NCI-H460 (cell line): ENCODE measurements at regions not wholly inside any gene's neighbourhood (a gene's known extent, or its start where the extent isn't known, plus 50 kb on each side); places are given as distances from the start of the nearest gene placed in this dataset.
"Not testable (repeated sequence)": the region's sequence is repeated elsewhere in the genome, so short reads cannot be mapped to it uniquely, and the experiment has no call there.

Source experiments
- DNase-seq: peaks from one replicate; pipeline ENCODE4 v3.0.0-alpha.2; 2016; ENCODE audit warnings: low read depth; ENCODE audit errors: extremely low read depth

GRCh38 chr12:5305425-5305824, 126.5 kb upstream of the NTF3 start:
- DNase-seq = no peak

DNA sequence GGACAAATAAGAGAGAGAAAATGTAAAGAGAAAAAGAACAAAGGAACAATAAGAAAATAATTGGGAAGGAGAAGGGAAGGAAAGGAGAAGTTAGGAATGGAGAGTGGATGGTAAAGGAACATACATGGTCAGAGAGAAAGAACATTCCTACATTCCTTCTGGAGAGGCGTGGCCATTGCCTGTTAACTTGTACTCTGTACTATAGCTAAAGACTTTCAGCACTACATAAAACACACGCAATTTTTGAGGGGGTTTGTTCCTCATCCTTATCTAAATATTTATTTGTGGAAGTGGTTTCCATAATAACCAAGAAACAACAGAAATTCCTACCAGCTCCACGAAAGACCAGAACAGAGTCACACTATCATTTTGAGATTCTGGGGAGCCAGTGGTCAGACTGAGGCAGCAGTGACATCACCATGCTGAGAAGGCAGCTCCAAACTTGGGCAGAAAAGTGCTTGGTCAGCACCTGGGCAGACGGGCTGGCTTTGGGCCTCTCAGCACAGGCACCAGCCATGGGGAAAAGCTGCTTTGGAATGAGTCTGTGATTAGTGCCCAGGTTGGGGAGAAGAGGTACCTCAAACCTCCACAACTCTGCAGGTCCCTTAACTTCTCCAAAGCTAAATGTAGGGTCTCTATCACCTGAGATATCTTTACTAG, 125.9 kb upstream of the NTF3 start:
- no peak for DNase-seq

GRCh38 chr12:5307065-5307464, 124.8 kb upstream of the NTF3 start:
- DNase-seq = no peak

- DNase-seq = no peak
Observed at GRCh38 chr12:5308216-5308615, 123.7 kb upstream of the NTF3 start.

GRCh38 chr12:5308996-5309395, 122.9 kb upstream of the NTF3 start:
- no peak for DNase-seq

DNA sequence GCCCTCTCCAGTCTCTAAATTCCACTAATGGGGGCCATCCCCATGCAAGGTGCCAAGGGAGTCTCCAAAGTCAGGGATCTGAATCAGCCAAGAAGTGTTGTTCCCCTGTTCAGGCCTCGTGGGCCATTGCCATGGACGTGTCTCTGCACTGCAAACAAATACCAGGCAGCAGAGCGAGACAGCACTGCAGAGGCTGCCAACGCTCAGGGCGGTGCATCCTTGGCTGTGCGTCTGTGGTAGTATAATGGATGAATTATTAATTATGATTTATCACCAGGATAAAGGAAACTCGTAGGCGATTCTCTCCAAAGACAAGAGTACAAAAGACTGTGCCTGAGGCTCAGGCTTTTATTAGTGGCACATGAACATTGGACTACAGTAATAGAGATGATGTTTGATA, 122.3 kb upstream of the NTF3 start:
- DNase-seq = no peak

GRCh38 chr12:5310151-5310550, 121.8 kb upstream of the NTF3 start:
- DNase-seq = no peak

DNA sequence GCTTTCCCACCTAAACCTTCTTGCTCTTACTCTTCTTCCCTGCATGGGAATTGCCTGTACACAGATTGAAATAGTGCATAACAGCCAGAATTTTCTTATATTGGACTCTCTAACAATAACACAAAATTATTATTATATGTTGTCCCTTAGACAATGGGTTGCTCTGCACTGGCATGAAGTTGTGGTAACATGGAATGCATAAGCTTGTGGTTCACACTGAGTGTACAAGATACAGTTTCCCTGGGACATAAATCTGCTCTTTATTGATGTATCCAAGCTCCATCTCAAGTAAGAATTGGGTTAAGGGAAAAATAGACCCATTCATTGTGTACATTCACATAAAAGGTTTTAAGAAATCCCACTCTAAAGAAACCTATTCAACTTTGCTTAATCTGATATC, 114.4 kb upstream of the NTF3 start:
- no peak for DNase-seq

DNA sequence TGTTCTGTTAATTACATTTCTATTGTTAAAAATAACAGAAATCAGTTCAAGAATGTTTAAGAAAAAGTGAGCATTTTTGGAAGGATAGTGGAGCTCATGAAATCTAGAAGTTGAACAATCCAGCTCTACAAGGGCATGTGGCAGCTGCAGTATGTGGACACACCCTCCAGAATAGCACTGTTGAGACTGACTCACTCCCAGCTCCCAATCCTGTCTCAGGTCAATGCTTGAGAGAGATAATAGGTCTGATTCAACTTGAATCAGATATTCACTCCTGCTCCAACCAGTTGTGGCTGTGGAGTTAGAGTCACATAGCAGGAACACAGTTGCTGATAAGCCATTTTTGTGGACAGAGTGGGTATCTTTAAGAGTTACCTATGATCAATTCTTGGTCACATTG, 113.0 kb upstream of the NTF3 start:
- no peak for DNase-seq

- DNase-seq = no peak
Observed at GRCh38 chr12:5328669-5329517, 103.0 kb upstream of the NTF3 start.

GRCh38 chr12:5332551-5332950, 99.4 kb upstream of the NTF3 start:
- no peak for DNase-seq

- DNase-seq = no peak
Observed at GRCh38 chr12:5333096-5333495, 98.8 kb upstream of the NTF3 start.

DNA sequence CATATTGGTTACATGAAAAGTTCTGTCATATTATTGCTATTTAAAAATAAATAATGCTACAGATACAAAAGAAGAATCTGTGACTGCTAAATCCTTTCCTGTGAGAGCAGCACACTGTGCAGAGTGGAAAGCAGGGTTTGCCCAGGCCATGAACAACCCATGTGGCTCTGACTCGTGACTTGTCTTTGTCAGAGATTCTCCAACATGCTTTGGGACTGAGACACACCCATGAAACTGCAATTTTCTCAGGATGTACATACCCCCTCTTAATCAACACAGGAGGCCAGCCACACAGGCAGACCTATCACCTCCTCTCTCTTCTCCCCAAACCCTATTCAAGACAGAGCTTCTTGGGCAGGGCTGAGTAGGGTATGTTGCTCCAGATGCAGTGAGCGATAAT, 96.8 kb upstream of the NTF3 start:
- DNase-seq = no peak

GRCh38 chr12:5341086-5341485, 90.8 kb upstream of the NTF3 start:
- DNase-seq = not testable (repeated sequence)

DNA sequence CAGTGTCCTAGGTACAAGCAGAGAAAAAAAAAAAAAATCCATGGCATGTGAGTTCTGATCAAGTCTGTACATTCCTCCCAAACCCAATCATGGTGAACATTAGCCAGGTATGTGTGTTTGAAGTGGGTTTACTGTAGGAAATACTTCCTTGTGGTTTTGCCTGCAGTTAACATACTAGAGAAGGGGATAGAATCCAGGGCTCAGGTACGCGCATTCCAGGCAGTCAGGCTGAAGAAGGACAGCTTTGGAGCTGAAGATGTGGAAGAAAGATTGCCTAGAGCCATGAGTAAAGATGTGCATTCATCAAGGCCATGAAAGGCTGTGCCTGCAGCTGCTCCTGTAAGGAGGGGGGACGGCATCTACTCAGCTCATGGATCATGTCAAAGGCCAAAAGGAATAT, 88.2 kb upstream of the NTF3 start:
- DNase-seq = no peak

DNA sequence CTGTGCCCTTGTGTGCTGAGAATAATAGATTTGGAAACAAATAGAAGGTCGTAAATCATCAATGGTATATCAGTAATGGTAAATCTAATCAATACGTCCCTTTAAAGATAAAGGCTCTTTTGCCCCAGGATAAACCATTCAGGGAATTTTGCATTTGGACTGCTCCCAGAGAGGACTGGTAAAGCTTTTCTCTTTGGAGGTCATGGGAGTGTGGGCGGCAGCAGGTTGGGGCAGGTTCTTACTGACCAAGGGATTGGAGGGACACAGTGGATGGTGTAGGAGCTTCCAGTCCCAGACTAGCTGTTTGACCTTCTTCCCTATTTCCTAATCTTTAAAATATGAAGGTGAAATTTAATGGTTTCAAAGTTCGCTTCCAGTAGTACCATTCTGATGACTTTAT, 87.8 kb upstream of the NTF3 start:
- no peak for DNase-seq

DNA sequence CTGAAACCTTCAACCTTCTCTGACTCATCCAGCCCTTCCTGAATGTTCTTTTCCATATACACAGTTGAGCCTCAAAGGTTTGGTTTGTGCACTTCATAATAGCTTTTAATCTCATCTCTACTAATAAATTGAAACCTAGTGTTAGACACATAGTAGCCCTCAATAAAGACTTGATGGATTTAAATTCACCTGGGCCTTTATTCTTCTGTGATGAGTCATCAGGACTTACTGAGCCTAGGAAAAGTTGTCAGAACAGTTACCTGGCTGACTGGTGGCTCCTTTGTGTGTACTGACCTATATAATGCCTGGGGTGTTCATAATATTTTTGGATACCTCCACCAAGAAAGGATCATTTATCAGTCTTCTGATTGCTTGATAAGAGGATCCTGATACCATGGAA, 86.4 kb upstream of the NTF3 start:
- no peak for DNase-seq

GRCh38 chr12:5348057-5348456, 83.9 kb upstream of the NTF3 start:
- DNase-seq = no peak

- no peak for DNase-seq
Observed at GRCh38 chr12:5348491-5348890, 83.4 kb upstream of the NTF3 start.

DNA sequence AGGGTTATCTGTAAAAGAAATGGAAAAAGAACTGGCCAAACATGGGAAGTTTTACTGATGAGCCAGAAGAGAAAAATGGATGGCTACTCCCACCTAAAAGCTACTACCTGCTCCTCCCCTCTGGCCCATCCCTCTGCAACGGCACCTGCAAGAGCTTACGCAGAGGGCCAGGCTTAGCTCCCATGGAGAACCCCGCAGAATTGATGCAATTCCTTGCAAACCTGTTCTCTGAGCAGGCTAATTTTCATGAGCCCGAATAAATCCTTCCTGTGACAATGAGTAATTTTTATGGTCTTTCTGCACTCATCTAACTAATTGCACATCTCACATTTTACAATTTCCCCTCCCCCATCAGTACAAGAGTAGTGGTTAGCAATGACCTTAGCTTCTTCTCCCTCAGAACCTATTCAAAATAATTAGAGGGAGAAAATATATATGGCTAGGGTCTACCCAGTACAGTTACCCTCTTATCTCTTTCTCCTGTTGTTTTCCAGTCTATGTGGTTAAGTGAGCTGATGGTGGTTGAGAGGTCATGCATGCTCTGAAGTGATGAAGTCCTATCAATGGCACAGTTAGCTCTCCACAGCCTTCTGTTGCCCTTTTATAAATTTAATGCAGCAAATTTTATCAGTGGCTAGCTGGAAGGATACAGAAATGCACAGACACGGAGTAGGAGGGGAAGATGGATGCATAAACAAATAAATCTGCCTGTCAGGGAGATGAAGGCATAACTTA, 67.7 kb upstream of the NTF3 start:
- DNase-seq = no peak

DNA sequence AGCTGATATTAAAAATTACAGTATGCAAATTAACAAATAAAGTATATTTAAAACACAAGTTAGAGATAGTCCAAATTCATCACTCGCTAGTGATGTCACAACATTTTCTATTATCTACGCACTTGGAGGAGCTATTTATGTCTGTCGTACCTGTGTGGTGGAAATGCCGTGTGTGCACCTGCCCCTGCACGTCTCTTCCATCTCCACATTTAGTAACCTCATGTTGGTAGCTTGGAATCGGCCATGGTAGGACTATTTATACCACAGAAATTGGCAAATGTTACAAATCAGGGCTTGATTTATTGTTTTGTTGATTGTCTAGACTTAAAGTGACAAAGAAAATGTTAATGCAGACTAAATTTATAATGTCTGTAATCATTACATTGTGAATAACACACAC, 62.6 kb upstream of the NTF3 start:
- DNase-seq = no peak

DNA sequence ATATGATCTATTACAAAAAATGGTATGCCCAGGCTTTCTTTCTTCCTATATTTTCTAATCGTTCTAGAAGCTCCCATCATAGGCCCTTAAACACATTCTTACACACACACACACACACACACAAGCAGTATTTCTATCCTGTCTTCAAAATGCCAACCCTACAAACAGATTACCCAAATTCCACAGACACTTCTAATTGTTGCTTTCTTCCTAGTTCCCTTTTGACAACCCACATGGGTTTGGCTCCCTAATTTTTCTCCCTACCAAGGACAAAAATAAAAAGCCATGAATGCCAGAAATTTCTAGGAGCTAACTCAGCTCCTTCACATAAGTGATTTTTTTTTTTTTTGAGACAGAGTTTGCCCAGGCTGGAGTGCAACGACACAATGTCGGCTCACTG, 60.3 kb upstream of the NTF3 start:
- DNase-seq = no peak
